H54 (cell line): ENCODE measurements at regions not wholly inside any gene's neighbourhood (a gene's known extent, or its start where the extent isn't known, plus 50 kb on each side); places are given as distances from the start of the nearest gene placed in this dataset.
A peak's percentile ranks its signal among the peaks of the same experiment; 100 is the strongest.
"Not testable (repeated sequence)": the region's sequence is repeated elsewhere in the genome, so short reads cannot be mapped to it uniquely, and the experiment has no call there.

Experiments used
- DNase-seq: peaks from one replicate; pipeline ENCODE4 v3.0.0; 2011; ENCODE audit warnings: low spot score, mixed read lengths; ENCODE audit not compliant: insufficient read length
- FAIRE-seq: peaks from 3 replicates; lab custom pipeline; 2011; peaks lifted over from hg19 to GRCh38; lab: Jason Lieb, UNC
- POLR2A ChIP-seq: IDR thresholded peaks from 2 replicates; pipeline ENCODE4 v1.6.1; 2011; ENCODE audit warnings: low read depth, mild to moderate bottlenecking, low read length

DNA sequence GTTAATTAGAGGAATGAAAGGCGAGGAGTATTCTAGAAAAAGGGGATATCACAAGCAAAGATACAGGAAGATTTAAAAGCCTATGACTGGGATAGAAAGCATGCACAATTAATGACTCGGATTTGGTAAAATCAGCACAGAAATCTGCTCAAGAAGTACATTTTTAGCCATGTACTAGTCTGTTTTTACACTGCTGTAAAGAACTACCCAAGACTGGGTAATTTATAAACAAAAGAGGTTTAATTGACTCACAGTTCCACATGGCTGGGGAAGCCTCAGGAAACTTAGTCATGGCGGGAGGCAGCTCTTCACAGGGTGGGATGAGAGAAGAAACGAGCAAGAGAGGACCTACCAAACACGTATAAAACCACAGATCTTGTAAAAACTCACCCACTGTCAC, 716.3 kb upstream of the MDGA2 start:
- no peak for TF ChIP-seq POLR2A
- DNase-seq (no peak), FAIRE-seq (no peak)

DNA sequence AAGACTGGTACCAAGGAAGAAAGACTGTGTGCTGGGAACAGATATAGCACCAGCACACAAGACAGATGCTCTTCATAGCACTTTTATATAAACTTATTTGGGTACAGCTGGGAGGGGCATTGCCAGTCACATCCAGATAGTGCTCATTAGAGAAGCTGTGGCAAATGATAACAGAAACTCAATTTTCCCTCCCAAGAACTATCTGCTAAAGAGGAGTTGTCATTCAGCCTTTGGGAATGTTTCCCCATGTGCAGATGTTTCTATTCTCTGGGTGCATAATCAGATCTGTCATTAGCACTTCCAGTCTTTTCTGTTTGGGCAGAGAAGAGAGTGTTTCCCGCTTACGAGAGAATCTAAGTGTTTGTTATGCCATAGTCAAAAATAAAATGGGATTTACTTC, 714.9 kb upstream of the MDGA2 start:
- FAIRE-seq: no peak
- no peak for TF ChIP-seq POLR2A
- no peak for DNase-seq

DNA sequence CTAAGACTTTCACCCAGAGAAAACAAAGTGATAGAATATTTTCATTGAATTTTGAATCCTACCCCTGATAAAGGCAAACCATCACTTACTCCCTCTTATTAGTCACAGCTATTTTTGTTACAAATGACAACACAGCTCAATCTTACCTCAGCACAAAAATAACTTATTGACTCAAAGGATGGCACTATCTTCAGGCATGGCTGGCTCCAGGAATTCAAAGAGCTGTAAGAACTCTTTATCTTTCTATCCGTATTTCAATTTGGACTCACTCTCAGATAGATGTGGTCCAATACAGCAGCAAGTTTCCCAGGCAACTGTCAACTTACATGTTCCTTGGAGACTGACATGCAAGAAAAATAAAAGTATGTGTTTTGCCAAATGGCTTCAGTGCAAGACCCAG, 709.4 kb upstream of the MDGA2 start:
- FAIRE-seq (no peak), DNase-seq (no peak)
- TF ChIP-seq POLR2A: no peak

DNA sequence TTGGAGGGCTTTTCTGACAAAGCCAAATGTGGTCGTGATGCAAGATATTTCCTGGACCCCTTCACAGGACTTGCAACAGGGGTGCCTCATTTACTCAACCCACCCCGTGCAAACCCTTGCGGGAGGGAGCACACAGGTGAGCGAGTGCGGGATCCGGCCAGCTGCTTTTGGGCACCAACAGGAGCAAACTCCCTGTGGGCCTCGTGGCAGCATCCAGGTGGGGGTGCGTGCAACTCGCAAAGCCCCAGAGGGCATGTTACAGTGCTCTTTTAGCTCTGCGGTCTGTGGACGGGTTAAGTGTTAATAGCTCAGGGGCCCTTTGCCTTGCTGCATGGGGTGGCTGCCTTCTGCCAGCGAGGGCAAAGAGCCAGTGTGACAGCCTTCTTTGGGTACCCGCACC, 707.6 kb upstream of the MDGA2 start:
- no peak for TF ChIP-seq POLR2A
- no peak for DNase-seq
- no peak for FAIRE-seq

DNA sequence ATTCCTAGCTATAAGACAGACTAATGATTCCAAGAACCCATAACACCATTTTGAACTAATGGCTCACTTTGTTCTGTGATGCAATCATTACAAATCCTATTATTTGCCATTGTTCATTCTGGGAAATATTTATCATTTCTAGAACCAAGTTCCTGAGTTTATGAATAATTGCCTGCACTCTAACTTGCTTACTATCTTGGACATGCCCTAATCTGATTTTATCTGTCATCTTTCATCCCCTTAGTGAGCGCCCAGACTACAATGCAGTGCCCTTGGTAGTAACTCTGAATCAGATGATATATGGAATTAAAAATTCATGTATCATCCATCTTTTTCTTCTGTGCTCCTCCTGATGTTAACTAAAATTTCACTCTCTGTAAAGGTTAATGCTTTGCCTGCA, 703.1 kb upstream of the MDGA2 start:
- DNase-seq: no peak
- TF ChIP-seq POLR2A: no peak
- no peak for FAIRE-seq

DNA sequence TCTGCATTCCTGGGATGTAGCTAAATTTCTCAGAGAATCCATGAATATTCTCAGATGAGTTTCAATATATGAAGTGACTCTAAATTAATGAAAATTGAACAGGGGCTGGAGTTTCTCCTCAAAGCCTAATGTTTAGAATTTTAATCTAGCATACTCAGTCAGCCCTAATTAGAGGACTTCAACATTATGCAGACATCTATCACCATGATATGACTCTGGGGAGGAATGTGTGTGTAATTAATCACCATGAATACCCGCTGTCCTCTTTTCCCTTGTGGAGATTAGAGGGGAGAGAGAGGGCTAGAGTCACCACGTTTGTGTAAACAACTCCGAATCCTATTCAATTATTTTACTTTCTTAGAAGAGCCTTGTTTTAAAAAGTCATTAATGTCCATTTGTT, 698.6 kb upstream of the MDGA2 start:
- DNase-seq (no peak), FAIRE-seq (no peak)
- no peak for TF ChIP-seq POLR2A

DNA sequence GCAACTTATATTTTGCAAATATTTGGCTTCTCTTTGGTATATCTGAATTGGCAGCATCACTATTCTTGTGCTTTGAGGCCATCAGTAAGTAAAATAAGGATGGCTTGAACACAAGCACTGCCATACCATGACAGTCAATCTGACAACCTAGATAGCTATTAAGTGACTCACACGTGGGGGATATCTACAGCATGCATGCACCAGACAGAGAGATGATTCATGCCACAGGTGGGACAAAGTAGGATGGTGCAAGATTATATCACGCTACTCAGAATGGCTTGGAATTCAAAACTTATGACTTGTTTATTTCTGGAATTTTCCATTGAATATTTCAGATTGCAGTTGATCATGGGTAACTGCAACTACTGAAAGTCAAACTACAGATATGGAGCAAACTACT, 675.6 kb upstream of the MDGA2 start:
- FAIRE-seq (peak; percentile 11), DNase-seq (no peak)
- TF ChIP-seq POLR2A: no peak

DNA sequence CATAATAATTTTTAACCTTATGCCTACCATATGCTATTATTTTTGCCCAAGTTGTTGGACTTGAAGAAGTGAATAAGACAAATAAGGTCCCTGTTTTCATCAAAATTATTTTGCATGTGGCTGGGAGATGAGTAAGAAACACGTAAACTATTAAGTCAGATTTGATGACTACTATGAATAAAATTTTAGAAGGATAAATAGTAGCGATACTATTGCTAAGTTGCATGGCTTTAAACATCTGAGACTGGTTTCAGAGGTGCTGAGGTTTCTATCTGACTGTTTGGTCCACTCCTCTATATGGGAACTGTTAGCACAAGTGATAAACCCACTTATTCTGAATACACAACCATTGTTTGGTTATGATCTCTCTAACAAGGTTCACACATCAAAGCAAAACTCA, 674.3 kb upstream of the MDGA2 start:
- no peak for TF ChIP-seq POLR2A
- DNase-seq (no peak), FAIRE-seq (no peak)

DNA sequence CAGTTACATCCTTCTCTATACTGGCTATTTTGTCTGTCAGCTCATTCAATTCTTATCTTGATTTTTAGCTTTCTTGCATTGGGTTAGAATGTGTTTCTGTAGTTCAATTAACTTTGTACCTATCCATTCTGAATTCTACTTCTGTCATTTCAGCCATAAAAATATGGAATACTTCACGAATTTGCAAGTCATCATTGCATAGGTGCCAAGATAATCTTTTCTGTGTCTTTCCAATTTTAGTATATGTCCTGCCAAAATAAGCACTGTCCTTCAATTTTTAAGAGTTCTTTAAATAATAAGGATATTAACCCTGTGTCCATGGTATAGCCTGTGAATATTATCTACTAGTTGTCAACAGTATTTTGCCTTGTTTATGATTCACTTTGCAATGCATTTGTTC, 665.7 kb upstream of the MDGA2 start:
- DNase-seq (no peak), FAIRE-seq (no peak)
- TF ChIP-seq POLR2A: no peak

DNA sequence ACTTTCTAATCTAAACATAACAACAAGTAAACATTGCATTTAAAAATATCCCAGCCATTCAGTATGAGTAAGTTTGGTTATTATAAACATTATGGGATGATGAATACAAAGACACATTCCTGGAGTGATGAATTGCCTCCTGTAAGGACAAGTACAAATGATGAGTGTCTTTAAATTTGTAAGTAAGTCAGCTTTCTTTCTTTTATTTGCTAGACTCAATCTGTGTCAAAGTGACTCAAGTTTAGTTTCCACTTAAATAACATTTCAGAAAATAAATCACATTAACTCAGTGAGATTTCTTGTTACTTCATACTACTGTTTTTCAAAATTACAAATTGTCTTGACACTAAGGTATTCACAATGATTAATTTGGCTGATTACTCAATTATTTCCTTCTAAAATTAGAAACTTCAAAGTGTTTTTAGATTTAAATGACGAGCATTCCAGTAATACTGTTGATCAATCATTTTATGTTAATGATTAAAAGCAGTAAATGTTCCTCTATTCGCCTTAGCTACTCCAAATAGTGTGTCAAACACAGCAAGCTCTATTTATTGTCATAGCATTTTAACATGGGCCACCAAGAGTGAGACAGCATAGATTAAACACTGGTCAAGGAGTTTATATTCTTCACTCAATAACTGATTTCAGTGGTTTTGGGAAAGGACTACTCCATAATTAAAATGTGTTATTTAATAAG, 658.0 kb upstream of the MDGA2 start:
- no peak for FAIRE-seq
- TF ChIP-seq POLR2A: no peak
- DNase-seq: no peak

DNA sequence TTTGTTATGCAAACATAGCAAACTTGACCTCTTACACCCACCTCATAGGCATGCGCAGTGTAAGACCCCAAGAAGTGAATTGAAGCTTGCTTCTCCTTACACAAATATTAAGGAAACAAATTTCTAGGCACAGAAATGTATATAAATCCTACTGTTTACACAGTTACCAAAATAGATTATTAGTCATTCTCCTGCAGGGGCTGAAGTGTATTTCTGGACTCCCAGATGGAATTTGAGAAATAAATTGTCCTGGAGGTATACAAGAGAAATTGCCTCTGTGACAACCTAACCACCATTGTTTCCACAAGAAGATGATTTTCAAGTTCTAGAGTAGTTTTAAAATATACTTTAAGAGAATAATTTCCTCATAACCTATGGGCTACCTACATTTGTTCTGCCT, 656.0 kb upstream of the MDGA2 start:
- DNase-seq (no peak), FAIRE-seq (no peak)
- TF ChIP-seq POLR2A: no peak

DNA sequence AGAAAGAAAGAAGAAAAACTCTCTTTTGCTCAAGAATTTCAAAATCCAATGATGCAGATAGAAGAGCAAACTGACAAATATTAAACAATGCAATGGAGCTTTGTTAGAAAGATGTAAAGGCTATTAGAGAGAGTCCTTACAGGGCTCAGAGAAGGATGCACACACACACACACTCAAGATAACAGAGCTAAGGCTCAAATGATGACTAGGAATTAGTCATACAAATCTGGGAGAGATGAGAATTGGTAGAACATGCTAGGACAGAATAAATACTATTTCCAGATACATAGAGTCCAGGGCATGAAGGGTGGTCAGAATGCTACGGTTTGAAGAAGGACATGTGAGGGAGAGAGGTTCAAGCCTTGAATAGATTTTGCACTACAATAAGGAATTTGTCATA, 650.1 kb upstream of the MDGA2 start:
- no peak for FAIRE-seq

DNA sequence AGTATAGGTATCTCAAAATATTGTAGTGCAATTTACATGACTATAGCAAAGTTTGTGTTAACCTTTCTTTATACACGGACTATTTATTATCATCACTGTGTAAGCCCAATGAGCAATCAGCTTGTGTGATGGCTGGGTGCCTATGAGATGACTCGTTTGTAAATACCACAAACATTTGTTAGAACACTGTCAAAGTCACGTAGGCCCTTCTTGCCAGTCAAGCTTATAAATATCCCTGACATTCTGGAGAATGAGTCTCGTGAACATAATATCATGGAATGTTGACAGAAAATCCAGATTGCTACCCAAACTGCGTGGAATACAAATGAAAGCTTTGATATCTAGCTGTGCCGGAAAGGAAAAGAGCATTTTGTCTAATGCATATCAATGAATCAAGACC, 648.3 kb upstream of the MDGA2 start:
- no peak for DNase-seq
- no peak for FAIRE-seq
- TF ChIP-seq POLR2A: no peak

More for the DNA sequence above, 650.1 kb upstream of the MDGA2 start:
- no peak for DNase-seq
- TF ChIP-seq POLR2A: no peak

DNA sequence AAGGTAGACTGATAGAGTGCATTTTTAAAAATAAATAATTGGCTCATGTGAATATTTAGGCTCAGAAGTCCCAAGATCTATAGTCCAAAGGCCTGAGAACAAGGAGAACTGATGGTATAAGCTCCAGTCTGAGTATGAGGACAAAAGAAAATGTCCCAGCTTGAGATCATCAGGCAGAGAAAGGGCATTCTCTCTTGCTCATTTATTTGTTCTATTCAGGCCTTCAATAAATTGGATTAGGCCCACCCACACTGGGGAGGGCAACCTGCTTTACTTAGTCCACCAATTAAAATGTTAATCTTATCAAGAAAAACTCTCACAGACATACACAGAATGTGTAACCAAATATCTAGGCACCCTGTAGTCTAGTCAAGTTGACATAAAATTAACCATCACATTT, 644.4 kb upstream of the MDGA2 start:
- DNase-seq: no peak
- TF ChIP-seq POLR2A: no peak
- FAIRE-seq: no peak

DNA sequence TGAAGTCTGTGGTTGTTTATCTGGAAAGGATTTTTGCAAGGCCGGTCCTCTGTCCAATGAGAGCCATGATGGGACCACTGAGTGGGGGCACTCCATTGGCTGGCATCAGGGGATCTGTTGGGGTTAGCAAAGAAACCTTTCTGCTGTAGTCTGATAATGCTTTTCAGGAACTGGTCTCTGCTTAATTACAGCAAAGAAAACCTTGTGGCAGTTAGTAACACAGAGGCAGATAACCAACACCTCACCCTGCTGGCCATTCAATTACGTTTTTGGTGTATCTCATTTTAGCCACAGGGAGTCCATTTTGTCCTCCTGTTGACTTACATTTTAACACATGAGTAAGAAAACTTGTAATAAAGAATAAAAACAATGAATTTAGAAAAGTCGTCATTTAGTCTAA, 629.3 kb upstream of the MDGA2 start:
- no peak for FAIRE-seq
- DNase-seq: no peak
- TF ChIP-seq POLR2A: no peak

DNA sequence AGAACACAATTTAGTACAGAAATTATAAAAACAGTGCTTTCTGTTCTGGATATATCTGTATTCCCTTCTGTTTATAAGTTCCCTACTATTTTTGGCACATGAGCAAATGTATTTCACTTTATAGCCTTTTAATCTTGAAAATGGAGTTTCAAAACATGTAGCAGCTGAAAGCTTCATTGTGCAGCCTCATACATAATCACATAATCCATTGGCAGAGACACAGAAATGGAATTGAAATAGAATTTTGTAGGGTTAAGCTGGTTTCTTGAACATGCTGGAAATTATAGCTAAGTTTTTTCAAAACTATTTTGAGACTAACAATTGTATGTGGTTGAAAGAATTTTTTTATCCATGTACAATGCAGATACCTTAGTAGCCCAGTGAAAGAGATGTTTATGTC, 614.3 kb upstream of the MDGA2 start:
- FAIRE-seq (no peak), DNase-seq (no peak)
- no peak for TF ChIP-seq POLR2A

DNA sequence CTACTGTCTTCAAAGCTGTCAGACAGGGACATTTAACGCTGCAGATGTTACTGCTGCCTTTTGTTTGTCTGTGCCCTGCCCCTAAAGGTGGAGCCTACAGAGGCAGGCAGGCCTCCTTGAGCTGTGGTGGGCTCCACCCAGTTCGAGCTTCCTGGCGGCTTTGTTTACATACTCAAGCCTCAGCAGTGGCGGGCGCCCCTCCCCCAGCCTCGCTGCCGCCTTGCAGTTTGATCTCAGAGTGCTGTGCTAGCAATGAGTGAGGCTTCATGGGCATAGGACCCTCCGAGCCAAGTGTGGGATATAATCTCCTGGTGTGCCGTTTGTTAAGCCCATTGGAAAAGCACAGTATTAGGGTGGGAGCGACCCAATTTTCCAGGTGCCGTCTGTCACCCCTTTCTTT, 609.8 kb upstream of the MDGA2 start:
- FAIRE-seq, DNase-seq: not testable (repeated sequence)
